GM12872 (cell line): ENCODE measurements at regions not wholly inside any gene's neighbourhood (a gene's known extent, or its start where the extent isn't known, plus 50 kb on each side); places are given as distances from the start of the nearest gene placed in this dataset.

Source experiments
- CTCF ChIP-seq: IDR thresholded peaks from 3 replicates; pipeline ENCODE4 v1.5.1; 2011; ENCODE audit warnings: low read depth, mild to moderate bottlenecking, low read length, moderate library complexity; ENCODE audit not compliant: insufficient read depth

DNA sequence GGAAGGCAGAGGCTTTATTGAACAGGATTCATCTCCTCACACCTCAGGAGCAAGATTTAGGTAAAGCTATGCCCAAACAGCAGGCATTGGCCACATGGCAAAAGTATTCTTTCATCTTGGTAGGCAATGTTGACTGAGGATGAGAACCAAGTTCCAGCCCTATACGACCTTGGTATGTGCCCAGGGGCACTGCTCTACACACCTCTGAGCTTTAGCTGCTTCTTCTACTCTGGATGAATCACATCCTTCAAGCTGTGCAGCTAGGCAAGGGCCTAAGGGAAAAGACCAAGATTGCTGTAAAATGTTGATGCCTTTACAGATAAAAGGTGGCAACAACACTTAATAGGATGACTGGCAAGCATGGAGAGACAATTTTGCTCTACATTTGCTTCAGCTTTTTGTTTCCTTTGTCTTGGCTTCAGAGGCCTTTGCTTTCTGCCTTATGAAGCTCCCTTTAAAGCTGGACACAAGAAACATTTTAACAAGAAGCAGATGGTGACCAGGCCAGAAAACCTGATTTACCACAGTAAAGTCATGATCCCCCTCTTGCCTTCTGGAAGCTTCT, 183.3 kb upstream of the KITLG start:
- TF ChIP-seq CTCF, result no peak

GRCh38 chr12:88758176-88758575, 177.9 kb upstream of the KITLG start:
- TF ChIP-seq CTCF, result no peak

- TF ChIP-seq CTCF, result no peak
These were observed 176.6 kb upstream of the KITLG start for GRCh38 chr12:88756917-88757316.

DNA sequence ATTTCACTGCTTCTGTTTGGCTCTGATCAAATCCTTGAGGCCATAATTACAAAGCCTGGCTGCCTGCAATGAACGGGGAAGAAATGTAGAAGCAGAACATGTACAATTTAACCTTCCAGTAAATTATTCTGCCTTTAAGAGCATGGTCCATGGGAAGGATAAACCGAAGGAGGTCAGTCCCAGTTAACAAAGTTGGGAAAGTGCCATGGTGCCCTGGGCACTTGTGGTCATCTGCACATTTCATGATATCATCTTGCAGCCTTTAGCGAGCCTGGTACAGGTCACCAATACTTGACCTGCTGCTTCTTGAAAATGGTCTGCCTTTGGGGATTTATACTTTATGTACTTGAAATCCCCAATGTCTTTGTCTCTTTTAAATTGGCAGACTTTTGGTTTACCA, 175.9 kb upstream of the KITLG start:
- no peak for TF ChIP-seq CTCF

GRCh38 chr12:88753707-88754106, 173.4 kb upstream of the KITLG start:
- no peak for TF ChIP-seq CTCF

- no peak for TF ChIP-seq CTCF
These were observed 172.8 kb upstream of the KITLG start for GRCh38 chr12:88753066-88753465.

DNA sequence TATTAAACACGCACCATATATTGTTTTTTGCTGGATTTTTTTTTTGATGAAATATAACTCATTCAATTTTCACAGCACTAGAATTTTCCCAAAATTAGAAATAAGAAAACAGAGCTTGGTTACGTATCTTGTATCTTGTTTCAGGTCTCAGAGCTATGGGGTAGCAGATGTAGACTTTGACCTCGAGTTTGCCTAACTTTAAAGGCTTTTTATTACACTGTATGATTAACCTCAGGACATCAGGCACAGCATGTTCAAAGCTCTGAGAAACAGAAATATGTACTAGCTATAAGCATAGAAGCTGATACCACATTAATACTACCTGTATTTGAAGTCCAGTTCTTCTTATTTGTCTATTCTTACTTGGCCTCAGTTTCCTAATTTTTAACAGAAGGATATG, 171.9 kb upstream of the KITLG start:
- TF ChIP-seq CTCF, result no peak
